Mesothelial cell of epicardium (in vitro differentiated cells): ENCODE measurements at regions not wholly inside any gene's neighbourhood (a gene's known extent, or its start where the extent isn't known, plus 50 kb on each side); places are given as distances from the start of the nearest gene placed in this dataset.

ENCODE experiments used
- DNase-seq, 2 experiments: peaks; one replicate each; pipeline ENCODE4 v3.0.0; 2021; ENCODE audit warnings: low spot score in 2 of 2; ENCODE audit not compliant: unreplicated experiment in 2 of 2
- H3K27ac Mint-ChIP-seq: 2 replicates; pipeline ENCODE4 v1.8.0; 2021; ENCODE audit warnings: mixed read lengths
- H3K27me3 Mint-ChIP-seq: 2 replicates; pipeline ENCODE4 v1.8.0; 2021; ENCODE audit warnings: low read depth, mixed read lengths
- H3K36me3 Mint-ChIP-seq: 2 replicates; pipeline ENCODE4 v1.8.0; 2021; ENCODE audit warnings: mixed read lengths
- H3K4me1 Mint-ChIP-seq: 2 replicates; pipeline ENCODE4 v1.8.0; 2021; ENCODE audit warnings: mixed read lengths
- H3K4me3 Mint-ChIP-seq: 2 replicates; pipeline ENCODE4 v1.8.0; 2021; ENCODE audit warnings: mild to moderate bottlenecking, moderate library complexity, mixed read lengths
- H3K9me3 Mint-ChIP-seq: 2 replicates; pipeline ENCODE4 v1.8.0; 2021; ENCODE audit warnings: mixed read lengths
- CTCF ChIP-seq: fragments of 200-600 bp; sonication (generic); IDR thresholded peaks from one replicate; pipeline ENCODE4 v1.5.0; 2021; ENCODE audit warnings: antibody characterized with exemption; ENCODE audit not compliant: unreplicated experiment

DNA sequence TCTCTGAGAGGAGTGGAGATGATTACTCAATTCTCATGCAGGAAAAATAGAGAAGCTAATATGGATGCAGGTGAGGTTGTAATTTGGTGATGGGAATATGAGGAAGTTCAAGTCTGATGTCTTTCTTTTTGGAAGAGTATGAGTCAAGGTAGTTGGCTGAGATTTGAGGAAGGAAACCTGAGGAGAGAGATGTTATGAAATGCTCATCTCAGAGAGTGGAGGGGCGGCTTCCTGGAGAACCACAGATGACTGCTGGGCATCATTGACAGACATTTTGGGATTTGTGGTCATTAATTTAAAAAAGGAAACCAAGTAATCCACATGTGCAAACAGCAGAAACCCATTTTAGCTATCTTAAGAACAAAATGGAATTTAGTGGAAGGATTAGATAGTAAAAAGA, 72.5 kb upstream of the UST start:
- no peak for TF ChIP-seq CTCF
- Mint-ChIP-seq H3K9me3 (peaks cover 37% of the 10 kb centered on the region), H3K27ac (no peak overlapping the region), H3K36me3 (peaks cover 2% of the 10 kb centered on the region), H3K4me1 (no peaks in the 10 kb centered on the region), H3K27me3 (no peaks in the 10 kb centered on the region), H3K4me3 (no peak overlapping the region)
- DNase-seq: no peak

- Mint-ChIP-seq H3K4me3 (no peak overlapping the region), H3K9me3 (peaks cover 12% of the 10 kb centered on the region), H3K4me1 (no peaks in the 10 kb centered on the region), H3K36me3 (no peaks in the 10 kb centered on the region), H3K27me3 (no peaks in the 10 kb centered on the region), H3K27ac (no peak overlapping the region)
- DNase-seq: no peak
- TF ChIP-seq CTCF: no peak
Observed at GRCh38 chr6:148677594-148678476, 69.0 kb upstream of the UST start.

DNA sequence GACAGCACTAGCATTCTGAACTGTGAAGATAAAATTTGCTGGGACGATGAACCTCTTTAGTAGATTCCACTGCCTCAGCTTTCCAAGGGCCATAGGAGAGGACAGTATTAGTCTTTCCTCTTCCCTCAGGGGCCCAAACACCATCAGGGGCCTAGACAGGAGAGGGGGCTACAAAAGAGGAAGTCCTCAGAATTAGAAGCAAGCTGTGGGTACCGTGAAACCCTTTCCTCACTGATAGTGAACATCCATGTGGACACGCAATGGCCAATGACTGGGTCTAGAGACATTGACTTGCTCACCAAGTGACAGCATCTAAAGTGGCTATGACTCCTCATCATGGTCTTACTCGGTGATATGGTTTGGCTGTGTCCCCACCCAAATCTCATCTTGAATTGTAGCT, 68.1 kb upstream of the UST start:
- DNase-seq: no peak
- Mint-ChIP-seq H3K4me1 (no peaks in the 10 kb centered on the region), H3K36me3 (no peaks in the 10 kb centered on the region), H3K27me3 (no peaks in the 10 kb centered on the region), H3K4me3 (no peak overlapping the region), H3K9me3 (peaks cover 5% of the 10 kb centered on the region), H3K27ac (no peak overlapping the region)
- no peak for TF ChIP-seq CTCF

DNA sequence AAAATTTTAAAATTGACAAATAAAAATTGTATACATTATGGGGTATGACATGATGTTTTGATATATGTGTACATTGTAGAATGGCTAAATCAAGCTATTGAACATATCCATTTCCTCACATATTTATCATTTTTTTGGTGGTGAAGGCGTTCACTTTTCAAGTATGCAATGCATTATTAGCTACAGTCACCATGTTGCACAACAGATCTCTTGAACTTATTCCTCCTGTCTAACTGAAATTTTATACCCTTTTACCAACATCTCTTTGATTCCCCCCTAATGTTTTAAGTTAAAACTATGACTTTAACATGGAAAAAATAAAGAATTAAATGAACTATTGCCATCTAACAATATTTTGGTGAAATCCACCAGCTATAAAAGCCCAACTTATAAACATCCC, 65.2 kb upstream of the UST start:
- no peak for TF ChIP-seq CTCF
- H3K27me3 Mint-ChIP-seq: no peaks in the 10 kb centered on the region
- H3K4me1 Mint-ChIP-seq: no peaks in the 10 kb centered on the region
- no peak overlapping the region for H3K27ac Mint-ChIP-seq
- H3K36me3 Mint-ChIP-seq: no peaks in the 10 kb centered on the region
- H3K9me3 Mint-ChIP-seq: peaks cover 5% of the 10 kb centered on the region
- no peak for DNase-seq
- no peak overlapping the region for H3K4me3 Mint-ChIP-seq

- Mint-ChIP-seq H3K27me3 (no peaks in the 10 kb centered on the region), H3K4me3 (no peak overlapping the region), H3K36me3 (no peaks in the 10 kb centered on the region), H3K27ac (no peak overlapping the region), H3K4me1 (no peaks in the 10 kb centered on the region), H3K9me3 (peaks cover 5% of the 10 kb centered on the region)
- TF ChIP-seq CTCF: no peak
- no peak for DNase-seq
Observed at GRCh38 chr6:148682252-148682651, 64.6 kb upstream of the UST start.
